HFF-Myc (cell line): ENCODE measurements at regions not wholly inside any gene's neighbourhood (a gene's known extent, or its start where the extent isn't known, plus 50 kb on each side); places are given as distances from the start of the nearest gene placed in this dataset.
A peak's percentile ranks its signal among the peaks of the same experiment; 100 is the strongest.

Experiments
- DNase-seq: peaks from one replicate; pipeline ENCODE4 v3.0.0-alpha.2; 2011; ENCODE audit warnings: low read depth; ENCODE audit errors: extremely low read depth
- H3K4me3 ChIP-seq: replicated peaks from 2 replicates; pipeline ENCODE4 v1.5.1; 2011; ENCODE audit warnings: low read depth, mild to moderate bottlenecking, control low read depth, low read length
- TF ChIP-seq, protein P1 (sequence below): IDR thresholded peaks from 2 replicates; pipeline ENCODE4 v1.5.1; 2012; ENCODE audit warnings: mild to moderate bottlenecking, low read depth, low read length, control low read depth; ENCODE audit errors: missing control alignments

DNA sequence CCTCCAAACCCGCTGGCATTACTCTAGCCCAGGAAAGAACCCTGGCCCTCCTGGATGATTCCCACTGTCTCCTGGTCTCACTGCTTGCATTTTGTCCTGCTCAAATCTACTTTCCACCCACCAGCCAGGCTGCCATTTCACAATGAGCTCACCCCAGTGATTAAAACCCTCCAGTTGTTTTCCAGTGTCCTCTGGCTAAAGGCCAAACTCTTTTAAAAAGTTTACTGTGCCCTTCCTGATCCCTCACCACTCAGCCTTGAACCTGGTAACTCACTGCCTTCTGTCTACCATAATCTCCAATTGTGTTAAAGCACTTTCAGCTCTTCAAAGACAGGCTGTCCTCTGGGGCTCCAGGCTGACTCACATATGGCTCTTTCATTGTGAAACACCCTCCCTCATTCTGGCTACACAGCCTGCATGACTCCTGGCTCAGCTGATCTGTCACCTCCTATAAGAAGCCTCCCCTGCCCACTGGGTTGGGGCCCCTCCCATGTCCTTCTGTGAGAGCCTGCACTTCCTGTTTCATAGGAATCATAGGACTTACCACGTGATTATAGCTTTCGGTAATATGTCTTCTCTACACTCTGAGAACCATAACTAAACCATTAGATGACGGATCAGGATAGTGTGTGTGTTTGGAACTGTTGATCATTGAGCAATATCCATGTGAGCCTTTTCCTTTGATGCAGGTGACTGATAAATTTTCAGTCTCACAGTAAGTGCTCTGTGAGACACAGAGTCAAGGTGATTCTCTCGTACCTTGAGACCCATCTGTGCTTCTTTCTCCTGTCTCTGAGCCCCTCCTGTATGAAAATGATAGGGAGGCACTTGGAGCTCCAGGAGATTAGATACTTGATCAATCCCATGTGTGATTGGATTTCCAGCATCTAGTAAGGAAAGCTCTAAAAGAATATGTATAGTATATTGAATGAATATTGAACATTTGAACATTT, 590.8 kb upstream of the ID2 start:
- no peak overlapping the region for H3K4me3 ChIP-seq
- peak; percentile 70 for DNase-seq
- TF ChIP-seq, protein P1, sequence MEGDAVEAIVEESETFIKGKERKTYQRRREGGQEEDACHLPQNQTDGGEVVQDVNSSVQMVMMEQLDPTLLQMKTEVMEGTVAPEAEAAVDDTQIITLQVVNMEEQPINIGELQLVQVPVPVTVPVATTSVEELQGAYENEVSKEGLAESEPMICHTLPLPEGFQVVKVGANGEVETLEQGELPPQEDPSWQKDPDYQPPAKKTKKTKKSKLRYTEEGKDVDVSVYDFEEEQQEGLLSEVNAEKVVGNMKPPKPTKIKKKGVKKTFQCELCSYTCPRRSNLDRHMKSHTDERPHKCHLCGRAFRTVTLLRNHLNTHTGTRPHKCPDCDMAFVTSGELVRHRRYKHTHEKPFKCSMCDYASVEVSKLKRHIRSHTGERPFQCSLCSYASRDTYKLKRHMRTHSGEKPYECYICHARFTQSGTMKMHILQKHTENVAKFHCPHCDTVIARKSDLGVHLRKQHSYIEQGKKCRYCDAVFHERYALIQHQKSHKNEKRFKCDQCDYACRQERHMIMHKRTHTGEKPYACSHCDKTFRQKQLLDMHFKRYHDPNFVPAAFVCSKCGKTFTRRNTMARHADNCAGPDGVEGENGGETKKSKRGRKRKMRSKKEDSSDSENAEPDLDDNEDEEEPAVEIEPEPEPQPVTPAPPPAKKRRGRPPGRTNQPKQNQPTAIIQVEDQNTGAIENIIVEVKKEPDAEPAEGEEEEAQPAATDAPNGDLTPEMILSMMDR, result no peak

GRCh38 chr2:8094526-8094925, 587.3 kb upstream of the ID2 start:
- no peak for DNase-seq
- H3K4me3 ChIP-seq, result no peak overlapping the region
- TF ChIP-seq, protein P1, result no peak

- no peak overlapping the region for H3K4me3 ChIP-seq
- TF ChIP-seq, protein P1, result no peak
- no peak for DNase-seq
These were observed 585.9 kb upstream of the ID2 start for GRCh38 chr2:8095978-8096377.

GRCh38 chr2:8096484-8096883, 585.4 kb upstream of the ID2 start:
- no peak overlapping the region for H3K4me3 ChIP-seq
- no peak for DNase-seq
- TF ChIP-seq, protein P1, result no peak

- no peak for DNase-seq
- no peak overlapping the region for H3K4me3 ChIP-seq
- TF ChIP-seq, protein P1, result no peak
These were observed 583.2 kb upstream of the ID2 start for GRCh38 chr2:8098476-8099266.

DNA sequence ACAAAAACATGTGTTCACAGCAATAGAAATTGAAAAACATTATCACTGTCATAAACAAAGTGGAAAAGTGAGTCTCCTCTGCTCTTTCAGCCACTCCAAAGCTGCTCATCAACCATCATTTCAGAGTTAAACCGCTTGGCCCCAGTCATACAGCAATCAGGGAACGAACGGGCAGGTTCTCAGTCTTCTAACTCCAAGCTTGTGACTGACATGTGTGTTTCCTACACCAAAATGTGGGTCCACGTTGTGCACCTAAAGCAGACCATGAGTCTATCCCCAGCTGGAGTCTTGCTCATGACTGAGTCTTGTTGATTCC, 582.6 kb upstream of the ID2 start:
- TF ChIP-seq, protein P1, result no peak
- H3K4me3 ChIP-seq, result no peak overlapping the region
- no peak for DNase-seq
